ENCODE measurements at regions not wholly inside any gene's neighbourhood (a gene's known extent, or its start where the extent isn't known, plus 50 kb on each side); places are given as distances from the start of the nearest gene placed in this dataset.

DNA sequence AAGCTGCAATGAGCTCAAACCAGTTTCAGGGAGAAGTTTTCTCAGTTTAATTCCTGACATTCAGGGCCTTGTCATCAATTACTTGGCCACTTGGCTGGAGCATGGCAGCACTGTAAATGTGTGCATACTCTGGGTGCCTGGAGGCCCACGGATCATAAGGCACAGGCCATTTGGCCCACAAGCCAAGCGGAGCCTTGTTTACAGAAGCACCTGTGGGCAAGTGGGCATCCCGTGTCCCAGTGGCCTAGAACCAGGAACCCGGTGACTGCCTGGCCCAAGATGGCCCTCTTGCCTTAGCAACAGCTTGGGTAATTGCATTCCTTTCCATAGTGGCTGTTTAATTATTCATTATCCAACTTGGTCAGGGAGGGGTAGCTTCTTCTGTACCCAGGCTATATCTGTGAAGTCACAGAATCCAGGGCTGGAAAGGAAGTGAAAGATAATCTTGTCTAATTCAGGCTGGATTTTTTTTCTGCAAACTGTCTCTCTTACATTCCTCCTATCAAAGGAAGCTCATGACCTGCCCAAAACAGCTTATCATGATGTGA lies 426.4 kb upstream of the ZMIZ1 start:
- no peak for DNase-seq (ENCODE audit: low spot score in 2 of 2)
- in situ Hi-C loops (cut with MboI; ENCODE audit: low sequenced_read_pairs): no loop called here
- no peaks in the 10 kb centered on the region for H3K9me3 ChIP-seq
- H3K4me3 ChIP-seq: no peak overlapping the region
- no peaks in the 10 kb centered on the region for H3K4me1 ChIP-seq
- H3K36me3 ChIP-seq (replicated peaks): no peaks in the 10 kb centered on the region
- H3K27me3 ChIP-seq (ENCODE audit: low read depth): no peaks in the 10 kb centered on the region

- in situ Hi-C loops (cut with MboI; ENCODE audit: low sequenced_read_pairs): no loop called here
- Histone ChIP-seq H3K4me1 (no peaks in the 10 kb centered on the region), H3K4me3 (no peak overlapping the region), H3K27me3 (ENCODE audit: low read depth) (no peaks in the 10 kb centered on the region), H3K9me3 (no peaks in the 10 kb centered on the region), H3K36me3 (replicated peaks) (no peaks in the 10 kb centered on the region)
- no peak for DNase-seq (ENCODE audit: low spot score in 2 of 2)
Observed at GRCh38 chr10:78643513-78643912, 425.3 kb upstream of the ZMIZ1 start.

GRCh38 chr10:78644550-78644949 lies 424.2 kb upstream of the ZMIZ1 start:
- no peaks in the 10 kb centered on the region for H3K27me3 ChIP-seq (ENCODE audit: low read depth)
- in situ Hi-C loops (cut with MboI; ENCODE audit: low sequenced_read_pairs): no loop called here
- DNase-seq (ENCODE audit: low spot score in 2 of 2): no peak

DNA sequence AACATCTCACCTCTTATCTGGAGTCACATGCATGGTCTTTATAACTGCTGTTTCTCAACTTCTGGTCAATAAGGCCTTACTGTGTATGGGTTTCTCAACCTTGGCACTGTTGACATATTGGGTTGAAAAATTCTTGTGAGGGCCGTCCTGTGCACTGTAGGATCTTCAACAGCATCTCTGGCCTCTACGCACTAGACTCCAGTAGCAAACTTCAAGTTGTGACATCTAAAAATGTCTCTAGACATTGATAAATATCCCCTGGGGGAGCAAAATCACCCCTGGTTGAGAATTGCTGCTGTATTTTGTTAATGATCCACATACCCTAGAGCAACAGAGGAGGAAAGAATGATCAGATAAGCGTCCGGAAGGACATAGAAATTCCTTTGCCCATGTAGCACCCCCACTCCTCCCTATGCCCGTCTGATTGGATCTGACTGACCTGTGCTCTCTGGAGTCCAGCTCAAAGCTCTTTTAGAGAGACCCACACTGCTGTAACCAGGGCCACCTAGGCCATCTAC lies 423.5 kb upstream of the ZMIZ1 start:
- Histone ChIP-seq H3K9me3 (no peaks in the 10 kb centered on the region), H3K36me3 (replicated peaks) (no peaks in the 10 kb centered on the region), H3K4me3 (no peak overlapping the region), H3K27me3 (ENCODE audit: low read depth) (no peaks in the 10 kb centered on the region), H3K4me1 (no peaks in the 10 kb centered on the region)
- DNase-seq (ENCODE audit: low spot score in 2 of 2): no peak
- in situ Hi-C loops (cut with MboI; ENCODE audit: low sequenced_read_pairs): no loop called here

More at GRCh38 chr10:78644550-78644949, 424.2 kb upstream of the ZMIZ1 start:
- no peaks in the 10 kb centered on the region for H3K9me3 ChIP-seq
- H3K36me3 ChIP-seq (replicated peaks): no peaks in the 10 kb centered on the region
- H3K4me3 ChIP-seq: no peak overlapping the region
- H3K4me1 ChIP-seq: no peaks in the 10 kb centered on the region

DNA sequence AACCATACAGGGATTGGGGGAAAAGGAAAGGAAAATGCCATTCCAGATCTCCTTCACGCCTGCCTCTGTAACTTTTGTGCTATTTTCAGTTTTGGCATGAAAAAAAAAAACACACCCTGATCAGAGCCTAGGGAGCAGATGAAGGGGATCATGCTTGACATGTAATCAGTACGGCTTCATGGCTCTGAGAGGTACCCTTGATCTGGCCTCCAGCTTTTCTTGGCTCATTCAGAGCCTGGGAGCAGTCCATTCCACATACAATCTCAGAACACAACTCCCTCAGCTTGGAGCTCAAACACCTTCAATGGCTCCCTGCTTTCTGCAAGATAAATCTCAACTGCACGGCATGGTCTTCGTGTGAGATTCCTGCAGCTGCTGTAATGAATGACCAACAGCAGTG lies 422.8 kb upstream of the ZMIZ1 start:
- no peaks in the 10 kb centered on the region for H3K4me1 ChIP-seq
- no peak overlapping the region for H3K4me3 ChIP-seq
- DNase-seq (ENCODE audit: low spot score in 2 of 2): no peak
- H3K27me3 ChIP-seq (ENCODE audit: low read depth): no peaks in the 10 kb centered on the region
- H3K36me3 ChIP-seq (replicated peaks): no peaks in the 10 kb centered on the region
- no peaks in the 10 kb centered on the region for H3K9me3 ChIP-seq
- in situ Hi-C loops (cut with MboI; ENCODE audit: low sequenced_read_pairs): no loop called here

DNA sequence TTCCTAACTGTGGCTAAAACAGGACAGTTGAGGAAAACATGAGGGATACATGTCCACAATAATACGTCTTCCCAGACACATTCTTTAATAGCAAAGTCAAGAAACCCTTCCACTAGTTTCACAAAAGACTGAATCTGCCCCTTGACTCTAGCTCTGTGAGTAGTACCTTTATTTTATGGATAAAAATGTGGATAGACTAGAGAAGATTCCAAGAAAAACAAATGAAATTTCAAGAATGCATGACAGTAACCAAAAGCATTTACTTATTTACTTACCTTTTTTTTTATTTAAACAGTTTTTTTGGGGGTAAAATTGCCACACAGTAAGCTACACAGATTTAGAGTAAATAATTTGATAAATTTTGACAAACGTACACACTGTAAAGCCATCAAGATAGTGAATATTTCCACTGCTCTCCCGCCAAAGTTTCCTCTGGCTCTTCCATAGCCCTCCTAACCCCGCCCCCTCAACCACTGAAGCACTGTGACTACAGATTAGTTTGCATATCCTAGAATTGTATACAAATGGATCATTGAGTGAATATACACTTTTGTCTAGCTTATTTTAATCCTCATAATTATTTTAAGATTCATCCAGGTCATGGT lies 420.4 kb upstream of the ZMIZ1 start:
- Histone ChIP-seq H3K36me3 (replicated peaks) (no peaks in the 10 kb centered on the region), H3K27me3 (ENCODE audit: low read depth) (no peaks in the 10 kb centered on the region), H3K9me3 (no peaks in the 10 kb centered on the region), H3K4me3 (no peak overlapping the region), H3K4me1 (no peaks in the 10 kb centered on the region)
- no peak for DNase-seq (ENCODE audit: low spot score in 2 of 2)
- in situ Hi-C loops (cut with MboI; ENCODE audit: low sequenced_read_pairs): no loop called here

DNA sequence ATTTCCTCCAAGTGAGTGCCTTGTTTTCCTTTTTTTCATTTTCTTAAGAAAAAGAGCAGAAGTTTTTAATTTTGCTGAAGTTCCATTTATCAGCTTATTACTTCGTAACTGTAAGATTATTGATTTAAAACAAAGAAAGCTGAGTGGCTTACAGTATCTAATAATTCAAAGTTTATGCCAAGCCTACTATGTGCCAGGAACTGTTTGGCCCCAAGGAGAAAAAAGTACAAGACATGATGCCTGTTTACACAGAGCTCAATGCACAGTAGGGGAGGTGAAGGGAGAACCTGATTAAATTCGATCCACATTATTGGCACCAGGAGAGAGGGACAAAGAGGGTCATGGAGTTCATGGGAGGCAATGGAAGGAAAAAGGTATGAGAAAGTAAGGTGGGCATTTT lies 419.3 kb upstream of the ZMIZ1 start:
- DNase-seq (ENCODE audit: low spot score in 2 of 2): no peak
- H3K4me1 ChIP-seq: no peaks in the 10 kb centered on the region
- no peaks in the 10 kb centered on the region for H3K36me3 ChIP-seq (replicated peaks)
- H3K27me3 ChIP-seq (ENCODE audit: low read depth): no peaks in the 10 kb centered on the region
- no peak overlapping the region for H3K4me3 ChIP-seq
- H3K9me3 ChIP-seq: no peaks in the 10 kb centered on the region
- in situ Hi-C loops (cut with MboI; ENCODE audit: low sequenced_read_pairs): no loop called here

GRCh38 chr10:78650122-78650521 lies 418.6 kb upstream of the ZMIZ1 start:
- H3K4me1 ChIP-seq: no peaks in the 10 kb centered on the region
- no peaks in the 10 kb centered on the region for H3K9me3 ChIP-seq
- no peaks in the 10 kb centered on the region for H3K36me3 ChIP-seq (replicated peaks)
- DNase-seq (ENCODE audit: low spot score in 2 of 2): no peak
- H3K4me3 ChIP-seq: no peak overlapping the region
- H3K27me3 ChIP-seq (ENCODE audit: low read depth): no peaks in the 10 kb centered on the region
- in situ Hi-C loops (cut with MboI; ENCODE audit: low sequenced_read_pairs): loop anchor here (25.0 kb wide), 1 partner anchor 588 kb away; no protein-coding TSS in a partner anchor

- Histone ChIP-seq H3K4me1 (no peaks in the 10 kb centered on the region), H3K4me3 (no peak overlapping the region), H3K36me3 (replicated peaks) (no peaks in the 10 kb centered on the region), H3K9me3 (no peaks in the 10 kb centered on the region), H3K27me3 (ENCODE audit: low read depth) (no peaks in the 10 kb centered on the region)
- DNase-seq (ENCODE audit: low spot score in 2 of 2): no peak
- in situ Hi-C loops (cut with MboI; ENCODE audit: low sequenced_read_pairs): loop anchor here (25.0 kb wide), 1 partner anchor 589 kb away; no protein-coding TSS in a partner anchor
Observed at GRCh38 chr10:78651287-78651686, 417.5 kb upstream of the ZMIZ1 start.

- Histone ChIP-seq H3K36me3 (replicated peaks) (no peaks in the 10 kb centered on the region), H3K4me3 (no peak overlapping the region), H3K27me3 (ENCODE audit: low read depth) (no peaks in the 10 kb centered on the region), H3K9me3 (no peaks in the 10 kb centered on the region), H3K4me1 (no peaks in the 10 kb centered on the region)
- in situ Hi-C loops (cut with MboI; ENCODE audit: low sequenced_read_pairs): loop anchor here (25.0 kb wide), 1 partner anchor 591 kb away; no protein-coding TSS in a partner anchor
- DNase-seq (ENCODE audit: low spot score in 2 of 2): no peak
Observed at GRCh38 chr10:78653555-78653954, 415.2 kb upstream of the ZMIZ1 start.

- Histone ChIP-seq H3K9me3 (no peaks in the 10 kb centered on the region), H3K4me3 (no peak overlapping the region), H3K36me3 (replicated peaks) (no peaks in the 10 kb centered on the region), H3K27me3 (ENCODE audit: low read depth) (no peaks in the 10 kb centered on the region), H3K4me1 (no peaks in the 10 kb centered on the region)
- in situ Hi-C loops (cut with MboI; ENCODE audit: low sequenced_read_pairs): loop anchor here (25.0 kb wide), 1 partner anchor 592 kb away; no protein-coding TSS in a partner anchor
- DNase-seq (ENCODE audit: low spot score in 2 of 2): no peak
Observed at GRCh38 chr10:78654047-78654590, 414.6 kb upstream of the ZMIZ1 start.

- Histone ChIP-seq H3K4me1 (no peaks in the 10 kb centered on the region), H3K27me3 (ENCODE audit: low read depth) (no peaks in the 10 kb centered on the region), H3K9me3 (no peaks in the 10 kb centered on the region), H3K36me3 (replicated peaks) (no peaks in the 10 kb centered on the region), H3K4me3 (no peak overlapping the region)
- in situ Hi-C loops (cut with MboI; ENCODE audit: low sequenced_read_pairs): loop anchor here (25.0 kb wide), 1 partner anchor 594 kb away; no protein-coding TSS in a partner anchor
- no peak for DNase-seq (ENCODE audit: low spot score in 2 of 2)
Observed at GRCh38 chr10:78655979-78656378, 412.8 kb upstream of the ZMIZ1 start.

GRCh38 chr10:78656417-78657162 lies 412.2 kb upstream of the ZMIZ1 start:
- in situ Hi-C loops (cut with MboI; ENCODE audit: low sequenced_read_pairs): loop anchor here (25.0 kb wide), 1 partner anchor 594 kb away; no protein-coding TSS in a partner anchor
- Histone ChIP-seq H3K36me3 (replicated peaks) (no peaks in the 10 kb centered on the region), H3K4me3 (no peak overlapping the region), H3K4me1 (no peaks in the 10 kb centered on the region), H3K9me3 (no peaks in the 10 kb centered on the region), H3K27me3 (ENCODE audit: low read depth) (no peaks in the 10 kb centered on the region)
- DNase-seq (ENCODE audit: low spot score in 2 of 2): peak; percentile 15 to 56

Measured in HAP-1 (cell line).